Neural progenitor cell (in vitro differentiated cells): ENCODE measurements at regions not wholly inside any gene's neighbourhood (a gene's known extent, or its start where the extent isn't known, plus 50 kb on each side); places are given as distances from the start of the nearest gene placed in this dataset.

Source experiments
- CTCF ChIP-seq: fragments of 200-600 bp; sonication (generic); IDR thresholded peaks from 2 replicates; pipeline ENCODE4 v1.5.1; 2017; ENCODE audit warnings: antibody characterized with exemption, mild to moderate bottlenecking
- EZH2 ChIP-seq: fragments of 200-600 bp; sonication (generic); IDR thresholded peaks from 2 replicates; pipeline ENCODE4 v1.6.1; 2017; ENCODE audit warnings: antibody characterized with exemption, mild to moderate bottlenecking, moderate library complexity

- TF ChIP-seq EZH2 (no peak), CTCF (no peak)
Measured at GRCh38 chr11:90803831-90804230, 581.0 kb upstream of the CHORDC1 start.
